HG02610 (cell line): ENCODE measurements at regions not wholly inside any gene's neighbourhood (a gene's known extent, or its start where the extent isn't known, plus 50 kb on each side); places are given as distances from the start of the nearest gene placed in this dataset.
"Not testable (repeated sequence)": the region's sequence is repeated elsewhere in the genome, so short reads cannot be mapped to it uniquely, and the experiment has no call there.

Experiments
- ATAC-seq: cut with Tn5 transposase; IDR thresholded peaks from one replicate; pipeline ENCODE4 v1.9.1; 2021; ENCODE audit warnings: mild to moderate bottlenecking, moderate library complexity; ENCODE audit not compliant: unreplicated experiment

- ATAC-seq = not testable (repeated sequence)
These were observed 290.3 kb upstream of the PLGLB1 start for GRCh38 chr2:87311896-87312441.

GRCh38 chr2:87314622-87315021 is 293.0 kb upstream of the PLGLB1 start:
- ATAC-seq = not testable (repeated sequence)

- ATAC-seq = peak; percentile 66
These were observed 293.7 kb upstream of the PLGLB1 start for GRCh38 chr2:87315183-87315902.

- ATAC-seq = not testable (repeated sequence)
These were observed 295.5 kb upstream of the PLGLB1 start for GRCh38 chr2:87317193-87317592.

- not testable (repeated sequence) for ATAC-seq
These were observed 297.3 kb upstream of the PLGLB1 start for GRCh38 chr2:87318814-87319491.

- ATAC-seq = not testable (repeated sequence)
These were observed 298.1 kb upstream of the PLGLB1 start for GRCh38 chr2:87319705-87320104.

GRCh38 chr2:87321201-87321600 is 299.6 kb upstream of the PLGLB1 start:
- ATAC-seq = not testable (repeated sequence)

- ATAC-seq = not testable (repeated sequence)
These were observed 302.8 kb upstream of the PLGLB1 start for GRCh38 chr2:87324335-87325041.

- not testable (repeated sequence) for ATAC-seq
These were observed 303.6 kb upstream of the PLGLB1 start for GRCh38 chr2:87325042-87325910.

- not testable (repeated sequence) for ATAC-seq
These were observed 304.3 kb upstream of the PLGLB1 start for GRCh38 chr2:87325911-87326294.

GRCh38 chr2:87326754-87327153 is 305.1 kb upstream of the PLGLB1 start:
- not testable (repeated sequence) for ATAC-seq

- not testable (repeated sequence) for ATAC-seq
These were observed 306.2 kb upstream of the PLGLB1 start for GRCh38 chr2:87327648-87328371.

- ATAC-seq = not testable (repeated sequence)
These were observed 307.9 kb upstream of the PLGLB1 start for GRCh38 chr2:87329529-87329928.

- not testable (repeated sequence) for ATAC-seq
These were observed 308.8 kb upstream of the PLGLB1 start for GRCh38 chr2:87330486-87330885.

GRCh38 chr2:87331940-87332583 is 310.4 kb upstream of the PLGLB1 start:
- ATAC-seq = not testable (repeated sequence)

GRCh38 chr2:87334888-87335287 is 313.2 kb upstream of the PLGLB1 start:
- ATAC-seq = not testable (repeated sequence)

GRCh38 chr2:87338998-87339397 is 317.4 kb upstream of the PLGLB1 start:
- not testable (repeated sequence) for ATAC-seq

GRCh38 chr2:87341601-87342014 is 320.0 kb upstream of the PLGLB1 start:
- ATAC-seq = not testable (repeated sequence)

GRCh38 chr2:87342175-87342574 is 320.5 kb upstream of the PLGLB1 start:
- ATAC-seq = not testable (repeated sequence)
